Vagina (tissue), 2 donors: ENCODE measurements at regions not wholly inside any gene's neighbourhood (a gene's known extent, or its start where the extent isn't known, plus 50 kb on each side); places are given as distances from the start of the nearest gene placed in this dataset.

Experiments
- DNase-seq, 2 donors: peaks; one replicate each; pipeline ENCODE4 v3.0.0-alpha.2; 2017; ENCODE audit errors: extremely low spot score in 2 of 2
- H3K27ac ChIP-seq: fragments of 200-600 bp; sonication (generic); one replicate; pipeline ENCODE4 v1.5.1; 2019
- H3K27me3 ChIP-seq: fragments of 200-600 bp; sonication (generic); one replicate; pipeline ENCODE4 v1.5.1; 2019
- H3K36me3 ChIP-seq, 2 donors: fragments of 200-600 bp; sonication (generic); one replicate each; pipeline ENCODE4 v1.5.1; 2017 to 2019
- H3K4me1 ChIP-seq: fragments of 200-600 bp; sonication (generic); one replicate; pipeline ENCODE4 v1.5.1; 2019
- H3K4me3 ChIP-seq, 2 donors: fragments of 200-600 bp; sonication (generic); 1 replicate in 1 of 2; 2 replicates in 1 of 2; pipeline ENCODE4 v1.5.1; 2016 to 2019
- H3K9me3 ChIP-seq: fragments of 200-600 bp; sonication (generic); one replicate; pipeline ENCODE4 v1.5.1; 2019
- POLR2A ChIP-seq, 2 donors: fragments of 450-650 bp; IDR thresholded peaks; one replicate each; pipeline ENCODE4 v1.6.1; 2017; ENCODE audit warnings: antibody characterized with exemption in 2 of 2, mild to moderate bottlenecking in 2 of 2, moderate library complexity in 2 of 2
- POLR2AphosphoS5 ChIP-seq, 2 donors: sonication (generic); formaldehyde crosslinking; IDR thresholded peaks; one replicate each; pipeline ENCODE4 v1.9.0; 2017; ENCODE audit warnings: antibody characterized with exemption in 2 of 2, mild to moderate bottlenecking in 2 of 2, low read depth in 1 of 2; ENCODE audit not compliant: insufficient read depth in 1 of 2
- intact Hi-C: fragments of 100-400 bp; cut with DNase I; formaldehyde crosslinking; loops from one replicate; pipeline ENCODE4 v1.15.1; 2023
- TF ChIP-seq, protein P1 (sequence below), 3 experiments: fragments of 450-650 bp in 2 of 3; fragments of 200-600 bp in 1 of 3; sonication (generic) in 1 of 3; IDR thresholded peaks; one replicate each; pipeline ENCODE4 v1.5.1; 2017 to 2019; ENCODE audit warnings: antibody characterized with exemption in 3 of 3, mild to moderate bottlenecking in 2 of 3, moderate library complexity in 2 of 3

- Histone ChIP-seq H3K4me3 (no peak overlapping the region), H3K4me1 (no peaks in the 10 kb centered on the region), H3K27me3 (no peaks in the 10 kb centered on the region), H3K36me3 (no peaks in the 10 kb centered on the region), H3K27ac (no peak overlapping the region), H3K9me3 (no peaks in the 10 kb centered on the region)
- DNase-seq = no peak
- intact Hi-C loops = no loop called here
- TF ChIP-seq POLR2A (IDR thresholded peaks at IDR 0.05) (no peak), POLR2AphosphoS5 (IDR thresholded peaks at IDR 0.05; ENCODE audit: insufficient read depth in 1 of 2, low read depth in 1 of 2) (no peak)
Measured at GRCh38 chr1:193479187-193479586, 292.8 kb upstream of the B3GALT2 start.

DNA sequence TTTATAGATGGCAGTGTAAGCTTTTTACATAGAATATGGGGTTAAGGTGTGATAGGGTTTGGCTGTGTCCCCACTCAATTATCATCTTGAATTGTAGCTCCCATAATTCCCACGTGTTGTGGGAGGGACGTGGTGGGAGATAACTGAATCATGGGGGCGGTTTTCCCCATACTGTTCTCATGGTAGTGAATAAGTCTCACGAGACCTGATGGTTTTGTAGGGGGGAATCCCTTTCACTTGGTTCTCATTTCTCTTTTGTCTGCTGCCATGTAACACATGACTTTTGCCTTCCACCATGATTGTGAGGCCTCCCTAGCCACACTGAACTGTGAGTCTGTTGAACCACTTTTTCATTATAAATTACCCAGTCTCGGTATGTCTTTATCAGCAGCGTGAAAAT, 290.3 kb upstream of the B3GALT2 start:
- TF ChIP-seq POLR2AphosphoS5 (IDR thresholded peaks at IDR 0.05; ENCODE audit: insufficient read depth in 1 of 2, low read depth in 1 of 2) (no peak), POLR2A (IDR thresholded peaks at IDR 0.05) (no peak)
- TF ChIP-seq, protein P1, sequence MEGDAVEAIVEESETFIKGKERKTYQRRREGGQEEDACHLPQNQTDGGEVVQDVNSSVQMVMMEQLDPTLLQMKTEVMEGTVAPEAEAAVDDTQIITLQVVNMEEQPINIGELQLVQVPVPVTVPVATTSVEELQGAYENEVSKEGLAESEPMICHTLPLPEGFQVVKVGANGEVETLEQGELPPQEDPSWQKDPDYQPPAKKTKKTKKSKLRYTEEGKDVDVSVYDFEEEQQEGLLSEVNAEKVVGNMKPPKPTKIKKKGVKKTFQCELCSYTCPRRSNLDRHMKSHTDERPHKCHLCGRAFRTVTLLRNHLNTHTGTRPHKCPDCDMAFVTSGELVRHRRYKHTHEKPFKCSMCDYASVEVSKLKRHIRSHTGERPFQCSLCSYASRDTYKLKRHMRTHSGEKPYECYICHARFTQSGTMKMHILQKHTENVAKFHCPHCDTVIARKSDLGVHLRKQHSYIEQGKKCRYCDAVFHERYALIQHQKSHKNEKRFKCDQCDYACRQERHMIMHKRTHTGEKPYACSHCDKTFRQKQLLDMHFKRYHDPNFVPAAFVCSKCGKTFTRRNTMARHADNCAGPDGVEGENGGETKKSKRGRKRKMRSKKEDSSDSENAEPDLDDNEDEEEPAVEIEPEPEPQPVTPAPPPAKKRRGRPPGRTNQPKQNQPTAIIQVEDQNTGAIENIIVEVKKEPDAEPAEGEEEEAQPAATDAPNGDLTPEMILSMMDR (IDR thresholded peaks at IDR 0.05) = no peak
- intact Hi-C loops = no loop called here
- H3K9me3 ChIP-seq = no peaks in the 10 kb centered on the region
- no peak for DNase-seq
- H3K27ac ChIP-seq = no peak overlapping the region
- no peaks in the 10 kb centered on the region for H3K27me3 ChIP-seq
- H3K36me3 ChIP-seq = no peaks in the 10 kb centered on the region
- no peaks in the 10 kb centered on the region for H3K4me1 ChIP-seq
- no peak overlapping the region for H3K4me3 ChIP-seq

GRCh38 chr1:193473932-193474331, 287.5 kb upstream of the B3GALT2 start:
- TF ChIP-seq, protein P1 (IDR thresholded peaks at IDR 0.05) = no peak
- TF ChIP-seq POLR2A (IDR thresholded peaks at IDR 0.05) = no peak
- no peak for TF ChIP-seq POLR2AphosphoS5 (IDR thresholded peaks at IDR 0.05; ENCODE audit: insufficient read depth in 1 of 2, low read depth in 1 of 2)
- intact Hi-C loops = no loop called here

DNA sequence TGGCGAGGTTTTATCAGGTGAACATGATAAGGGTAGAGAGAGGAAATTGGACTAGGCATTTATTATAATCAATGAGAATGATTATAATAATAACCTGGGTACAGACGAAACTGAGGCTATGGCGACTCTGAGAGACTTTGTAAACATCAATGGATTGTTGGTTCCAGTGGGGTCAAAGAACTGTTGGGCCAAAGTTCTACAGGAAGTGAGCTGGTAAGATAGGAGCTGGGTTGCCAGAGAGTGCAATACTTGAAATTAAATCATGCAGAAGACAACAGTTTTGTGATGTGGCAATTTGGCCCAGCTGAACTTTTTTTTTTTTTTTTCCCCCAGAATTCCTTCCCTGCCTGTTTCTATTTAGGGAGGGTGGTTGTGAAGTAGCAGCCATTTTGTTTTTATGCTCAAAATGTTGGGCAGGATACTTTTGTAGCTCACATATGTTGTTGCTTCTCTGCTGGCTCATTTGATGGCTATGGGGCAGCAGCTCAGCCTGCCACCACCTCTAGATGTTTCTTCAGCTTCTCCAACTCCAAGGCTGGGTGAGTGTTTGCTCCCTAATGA, 286.5 kb upstream of the B3GALT2 start:
- intact Hi-C loops = no loop called here
- H3K27me3 ChIP-seq = no peaks in the 10 kb centered on the region
- TF ChIP-seq POLR2A (IDR thresholded peaks at IDR 0.05) (no peak), POLR2AphosphoS5 (IDR thresholded peaks at IDR 0.05; ENCODE audit: insufficient read depth in 1 of 2, low read depth in 1 of 2) (no peak)
- TF ChIP-seq, protein P1 (IDR thresholded peaks at IDR 0.05) = no peak
- H3K9me3 ChIP-seq = no peaks in the 10 kb centered on the region
- no peak overlapping the region for H3K27ac ChIP-seq
- H3K4me1 ChIP-seq = no peaks in the 10 kb centered on the region
- DNase-seq = no peak
- no peaks in the 10 kb centered on the region for H3K36me3 ChIP-seq
- H3K4me3 ChIP-seq = no peak overlapping the region

More at GRCh38 chr1:193473932-193474331, 287.5 kb upstream of the B3GALT2 start:
- H3K27me3 ChIP-seq = no peaks in the 10 kb centered on the region
- no peak for DNase-seq
- H3K9me3 ChIP-seq = no peaks in the 10 kb centered on the region
- no peak overlapping the region for H3K4me3 ChIP-seq
- H3K4me1 ChIP-seq = no peaks in the 10 kb centered on the region
- H3K27ac ChIP-seq = no peak overlapping the region
- no peaks in the 10 kb centered on the region for H3K36me3 ChIP-seq

- H3K36me3 ChIP-seq = no peaks in the 10 kb centered on the region
- no peak overlapping the region for H3K27ac ChIP-seq
- no peaks in the 10 kb centered on the region for H3K9me3 ChIP-seq
- no peak overlapping the region for H3K4me3 ChIP-seq
- intact Hi-C loops = no loop called here
- TF ChIP-seq, protein P1 (IDR thresholded peaks at IDR 0.05) = no peak
- TF ChIP-seq POLR2A (IDR thresholded peaks at IDR 0.05) (no peak), POLR2AphosphoS5 (IDR thresholded peaks at IDR 0.05; ENCODE audit: insufficient read depth in 1 of 2, low read depth in 1 of 2) (no peak)
- H3K27me3 ChIP-seq = no peaks in the 10 kb centered on the region
- no peaks in the 10 kb centered on the region for H3K4me1 ChIP-seq
- no peak for DNase-seq
Measured at GRCh38 chr1:193472430-193472829, 286.0 kb upstream of the B3GALT2 start.
